HAP-1 (cell line): ENCODE measurements at regions not wholly inside any gene's neighbourhood (a gene's known extent, or its start where the extent isn't known, plus 50 kb on each side); places are given as distances from the start of the nearest gene placed in this dataset.
A peak's percentile ranks its signal among the peaks of the same experiment; 100 is the strongest.
"Not testable (repeated sequence)": the region's sequence is repeated elsewhere in the genome, so short reads cannot be mapped to it uniquely, and the experiment has no call there.

Source experiments
- DNase-seq, 2 experiments: peaks; one replicate each; pipeline ENCODE4 v3.0.0-alpha.2; 2016 to 2020; ENCODE audit warnings: low spot score in 2 of 2
- H3K27me3 ChIP-seq: fragments of 250-450 bp; sonication (Bioruptor Pico); 2 replicates; pipeline ENCODE4 v1.5.1; 2020; ENCODE audit warnings: low read depth, mild to moderate bottlenecking, moderate library complexity
- H3K36me3 ChIP-seq: fragments of 250-450 bp; sonication (Bioruptor Pico); replicated peaks from 2 replicates; pipeline ENCODE4 v1.5.1; 2020; ENCODE audit warnings: mild to moderate bottlenecking
- H3K4me1 ChIP-seq: fragments of 250-450 bp; sonication (Bioruptor Pico); 2 replicates; pipeline ENCODE4 v1.5.1; 2020; ENCODE audit warnings: mild to moderate bottlenecking
- H3K4me3 ChIP-seq: fragments of 250-450 bp; sonication (Bioruptor Pico); 2 replicates; pipeline ENCODE4 v1.5.1; 2020; ENCODE audit warnings: mild to moderate bottlenecking, moderate library complexity
- H3K9me3 ChIP-seq: fragments of 250-450 bp; sonication (Bioruptor Pico); 2 replicates; pipeline ENCODE4 v1.5.1; 2020; ENCODE audit warnings: mild to moderate bottlenecking, moderate library complexity
- in situ Hi-C: fragments of 300-500 bp; cut with MboI; formaldehyde crosslinking; loops from 3 replicates; pipeline ENCODE4 v1.14.3; 2020; ENCODE audit warnings: low sequenced_read_pairs, inconsistent platforms, mixed read lengths

DNA sequence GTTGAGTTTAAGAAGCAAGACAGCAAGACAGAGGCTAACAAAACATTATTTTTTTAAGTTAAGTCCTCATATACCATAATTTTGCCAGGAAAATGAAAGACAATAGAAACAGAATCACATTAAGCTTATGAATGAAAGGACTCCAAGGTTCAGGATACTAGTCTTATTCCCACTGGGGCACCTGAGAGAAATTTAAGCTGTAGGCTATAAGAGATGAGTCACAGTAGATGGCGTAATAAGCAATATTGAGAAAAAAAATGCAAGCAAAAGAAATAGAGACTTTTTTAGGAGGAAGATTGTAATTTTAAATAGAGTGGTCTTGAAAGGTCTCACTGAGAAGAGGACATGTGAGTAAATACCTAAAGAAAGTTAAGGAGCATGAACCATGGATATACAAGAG is 57.1 kb upstream of the KIF2B start:
- Histone ChIP-seq H3K4me3 (no peak overlapping the region), H3K27me3 (no peaks in the 10 kb centered on the region), H3K4me1 (no peaks in the 10 kb centered on the region), H3K9me3 (no peaks in the 10 kb centered on the region), H3K36me3 (no peaks in the 10 kb centered on the region)
- in situ Hi-C loops = no loop called here
- DNase-seq = no peak

DNA sequence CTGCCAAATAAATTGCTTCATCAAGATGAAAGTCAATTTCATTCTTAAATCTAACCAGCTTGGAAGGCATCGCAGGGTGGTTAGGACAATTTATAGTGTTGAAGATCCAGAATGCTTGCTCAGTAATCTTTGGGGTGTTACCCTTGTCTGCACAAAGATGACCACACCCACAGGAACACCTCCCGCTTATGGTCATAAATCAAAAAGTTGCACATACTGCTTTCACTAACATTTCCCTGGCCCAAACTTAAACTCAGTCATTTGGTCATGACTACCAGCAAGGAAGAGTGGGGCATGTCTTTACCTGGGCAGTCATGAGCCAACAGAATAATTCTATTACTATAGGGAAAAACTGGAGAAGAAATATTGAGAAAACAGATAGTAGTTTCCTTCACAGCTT is 57.6 kb upstream of the KIF2B start:
- H3K36me3 ChIP-seq = no peaks in the 10 kb centered on the region
- no peaks in the 10 kb centered on the region for H3K4me1 ChIP-seq
- no peak overlapping the region for H3K4me3 ChIP-seq
- in situ Hi-C loops = no loop called here
- DNase-seq = no peak
- no peaks in the 10 kb centered on the region for H3K27me3 ChIP-seq
- no peaks in the 10 kb centered on the region for H3K9me3 ChIP-seq

DNA sequence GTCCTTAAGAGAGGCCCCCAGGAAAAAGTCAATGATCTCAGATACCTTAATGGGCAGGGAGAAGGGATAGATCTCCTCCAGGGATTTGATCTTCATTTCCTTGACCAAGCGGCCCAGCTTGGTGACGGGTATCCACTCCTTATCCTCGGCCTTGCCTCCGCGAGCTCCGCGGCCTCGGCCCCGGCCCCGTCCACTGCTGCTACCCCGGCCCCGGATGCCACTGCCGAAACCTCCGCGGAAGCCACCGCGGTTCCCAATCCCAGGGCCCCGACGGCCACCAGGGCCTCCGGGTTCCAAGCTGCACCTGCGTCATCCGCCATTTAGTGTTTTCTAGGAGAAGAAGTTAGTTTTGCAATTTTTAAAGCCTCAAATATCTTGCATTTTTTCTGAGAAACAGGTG is 65.2 kb upstream of the KIF2B start:
- H3K9me3 ChIP-seq = no peaks in the 10 kb centered on the region
- H3K4me1 ChIP-seq = no peaks in the 10 kb centered on the region
- in situ Hi-C loops = no loop called here
- no peak overlapping the region for H3K4me3 ChIP-seq
- no peak for DNase-seq
- no peaks in the 10 kb centered on the region for H3K36me3 ChIP-seq
- no peaks in the 10 kb centered on the region for H3K27me3 ChIP-seq

DNA sequence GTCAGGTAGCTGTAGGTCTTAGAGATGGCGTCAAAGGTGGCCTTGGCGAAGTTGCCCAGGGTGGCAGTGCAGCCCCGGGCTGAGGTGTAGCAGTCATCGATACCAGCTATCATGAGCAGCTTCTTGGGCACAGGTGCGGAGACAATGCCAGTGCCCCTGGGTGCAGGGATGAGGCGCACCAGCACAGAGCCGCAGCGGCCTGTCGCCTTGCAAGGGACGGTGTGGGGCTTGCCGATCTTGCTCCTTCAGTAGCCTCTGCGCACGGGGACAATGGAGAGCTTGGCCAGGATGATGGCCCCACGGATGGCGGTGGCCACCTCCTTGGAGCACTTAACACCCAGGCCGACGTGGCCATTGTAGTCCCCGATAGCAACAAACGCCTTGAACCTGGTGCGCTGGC is 65.6 kb upstream of the KIF2B start:
- H3K36me3 ChIP-seq, DNase-seq, H3K4me3 ChIP-seq, in situ Hi-C loops, H3K9me3 ChIP-seq, H3K27me3 ChIP-seq, H3K4me1 ChIP-seq: not testable (repeated sequence)

DNA sequence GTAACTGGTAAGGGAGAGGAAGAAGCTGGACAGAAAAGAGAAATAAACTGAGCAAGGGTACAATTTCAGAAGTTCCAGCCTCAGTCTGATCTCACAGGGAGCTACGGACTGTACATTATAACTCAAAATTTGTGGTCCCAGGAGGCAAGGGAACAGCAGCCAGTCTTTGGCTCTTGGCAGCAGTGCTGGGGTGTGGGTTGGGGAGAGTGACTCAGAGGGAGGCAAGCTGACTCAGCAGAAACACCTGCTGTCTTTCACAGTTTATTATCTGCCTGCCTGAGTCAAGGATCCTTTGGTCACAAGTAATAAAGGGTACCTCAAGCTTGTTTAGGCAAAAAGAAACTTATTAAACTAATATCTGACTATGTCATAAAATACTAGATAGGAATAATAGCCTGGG is 73.5 kb upstream of the KIF2B start:
- in situ Hi-C loops = no loop called here
- Histone ChIP-seq H3K36me3 (no peaks in the 10 kb centered on the region), H3K4me1 (no peaks in the 10 kb centered on the region), H3K4me3 (no peak overlapping the region), H3K27me3 (no peaks in the 10 kb centered on the region), H3K9me3 (no peaks in the 10 kb centered on the region)
- no peak for DNase-seq

DNA sequence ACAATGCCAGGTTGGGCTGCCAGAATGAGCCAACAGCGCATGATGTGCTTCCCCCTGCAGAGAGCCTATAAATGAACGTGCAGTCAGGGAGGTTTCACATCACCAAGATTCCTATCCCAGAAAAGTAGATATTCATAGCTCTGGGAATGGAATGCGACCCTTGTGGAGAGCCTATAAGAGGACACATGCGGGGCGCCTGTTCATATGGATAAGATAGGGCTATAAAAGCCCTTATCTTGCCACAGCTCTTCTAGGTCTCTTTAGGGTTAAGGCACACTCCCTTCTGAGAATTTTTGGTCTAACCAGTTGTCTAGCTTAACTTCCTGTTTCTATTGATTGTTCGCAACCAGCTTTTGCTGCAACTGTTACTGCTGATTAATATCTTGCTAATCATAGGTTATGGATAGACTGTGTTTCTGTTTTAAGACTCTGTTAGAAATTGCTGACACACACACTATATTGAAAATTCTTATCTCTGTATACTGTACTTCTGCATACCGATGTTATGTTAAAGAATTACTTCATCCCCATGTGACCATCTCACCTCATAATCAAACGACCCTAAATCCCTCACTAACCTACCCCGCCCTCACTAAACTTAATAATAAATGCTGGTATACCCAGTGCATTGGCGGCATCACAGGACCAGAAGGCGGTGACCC is 74.4 kb upstream of the KIF2B start:
- H3K27me3 ChIP-seq, H3K36me3 ChIP-seq, H3K9me3 ChIP-seq, H3K4me1 ChIP-seq, DNase-seq, H3K4me3 ChIP-seq, in situ Hi-C loops: not testable (repeated sequence)

DNA sequence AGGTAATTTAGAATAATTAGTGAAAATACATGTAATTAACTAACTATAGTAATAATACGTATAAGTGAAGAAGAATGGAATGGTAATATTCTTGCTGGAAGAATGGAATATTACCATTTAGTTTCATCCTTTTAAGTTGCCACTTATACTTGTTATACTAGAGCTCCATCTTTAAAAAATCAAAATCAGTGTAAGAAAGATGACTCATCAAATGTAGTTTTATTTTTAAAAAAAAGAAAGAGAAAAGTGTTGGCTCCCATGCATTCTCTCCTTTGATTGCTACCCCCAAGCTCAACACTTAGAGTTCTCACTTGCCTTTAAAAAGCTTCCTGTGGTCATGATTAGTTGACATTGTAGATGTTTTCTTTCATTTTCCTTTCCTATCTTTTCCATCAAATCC is 82.4 kb upstream of the KIF2B start:
- H3K9me3 ChIP-seq = no peaks in the 10 kb centered on the region
- no peak overlapping the region for H3K4me3 ChIP-seq
- H3K27me3 ChIP-seq = no peaks in the 10 kb centered on the region
- H3K36me3 ChIP-seq = no peaks in the 10 kb centered on the region
- no peaks in the 10 kb centered on the region for H3K4me1 ChIP-seq
- no peak for DNase-seq
- in situ Hi-C loops = no loop called here

DNA sequence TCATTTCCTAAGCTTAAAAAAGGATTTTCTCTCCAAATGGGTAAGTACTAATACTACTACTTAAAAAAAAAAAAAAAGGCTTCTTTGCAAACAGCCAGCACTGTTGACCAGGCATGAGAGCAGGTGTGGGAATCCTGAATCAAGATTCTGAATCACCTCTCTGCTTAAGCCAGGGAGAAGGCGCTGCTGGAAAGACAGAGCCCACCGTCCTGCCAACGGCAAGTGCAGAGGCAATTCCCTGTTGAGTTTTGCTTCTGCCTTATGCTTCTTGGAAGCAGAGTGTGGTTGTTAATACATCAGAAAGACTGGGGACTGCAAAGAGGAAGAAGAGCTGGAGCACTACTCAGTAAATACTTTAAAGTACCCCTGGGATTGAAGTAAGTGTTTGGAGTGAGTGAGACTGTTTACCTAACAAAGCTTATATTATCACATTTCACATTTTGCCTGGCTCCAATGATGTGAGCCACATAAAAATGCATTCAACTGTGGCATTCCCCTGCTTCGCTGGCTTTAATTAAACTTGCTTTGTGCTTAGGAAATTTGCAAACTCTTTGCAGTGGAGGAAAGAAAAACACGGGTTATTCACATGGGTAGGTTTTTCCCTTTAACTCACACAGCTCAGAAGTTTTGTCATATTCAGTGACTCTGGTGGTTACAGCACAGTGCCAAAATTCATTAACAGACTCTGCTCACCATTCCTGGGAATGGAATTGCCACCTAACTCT is 86.0 kb upstream of the KIF2B start:
- no peaks in the 10 kb centered on the region for H3K36me3 ChIP-seq
- no peak overlapping the region for H3K4me3 ChIP-seq
- in situ Hi-C loops = no loop called here
- no peaks in the 10 kb centered on the region for H3K27me3 ChIP-seq
- no peaks in the 10 kb centered on the region for H3K9me3 ChIP-seq
- DNase-seq = no peak
- H3K4me1 ChIP-seq = no peaks in the 10 kb centered on the region

DNA sequence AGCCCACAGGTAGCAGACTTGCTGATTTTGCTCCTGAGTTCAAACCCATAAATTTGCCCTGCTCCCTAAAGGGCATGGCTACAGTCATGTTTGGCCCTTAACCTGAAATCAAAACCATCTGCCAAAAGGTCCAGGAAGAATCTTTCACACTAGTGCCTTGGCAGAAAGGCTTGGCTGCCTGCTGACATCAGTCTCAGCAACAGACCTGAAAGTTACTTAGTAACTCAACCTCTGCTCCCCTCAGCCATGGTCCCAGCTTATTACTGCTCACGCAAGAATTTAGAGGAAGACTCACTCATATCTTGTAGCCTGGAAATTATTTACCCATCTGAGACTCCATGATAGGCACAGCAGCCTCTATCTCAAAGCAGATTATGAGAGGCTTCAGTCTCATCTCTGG is 98.0 kb upstream of the KIF2B start:
- no peak for DNase-seq
- no peak overlapping the region for H3K4me3 ChIP-seq
- no peaks in the 10 kb centered on the region for H3K4me1 ChIP-seq
- H3K9me3 ChIP-seq = no peaks in the 10 kb centered on the region; the same call in 1 of the 2 replicates
- H3K36me3 ChIP-seq = no peaks in the 10 kb centered on the region
- in situ Hi-C loops = no loop called here
- H3K27me3 ChIP-seq = no peaks in the 10 kb centered on the region

DNA sequence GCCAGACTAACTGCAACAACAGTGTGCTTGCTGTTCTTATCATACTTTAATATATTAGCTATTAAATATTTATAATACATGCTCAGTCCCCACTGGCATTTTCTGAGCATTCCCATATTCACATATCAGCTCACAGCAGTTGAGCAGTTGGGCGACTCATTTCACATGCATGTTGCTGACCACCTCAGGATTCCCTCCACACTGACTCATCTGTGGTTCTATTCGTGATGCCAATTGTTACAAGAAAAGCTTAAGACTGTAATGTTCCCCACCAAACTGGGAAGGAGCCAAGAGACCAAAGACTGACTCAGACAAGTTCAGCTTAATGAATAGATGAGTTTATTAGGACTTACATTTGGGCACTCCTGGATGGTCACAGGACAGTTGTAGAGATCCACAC is 100.3 kb upstream of the KIF2B start:
- H3K9me3 ChIP-seq = no peaks in the 10 kb centered on the region; the same call in 1 of the 2 replicates
- H3K4me1 ChIP-seq = no peaks in the 10 kb centered on the region
- no peaks in the 10 kb centered on the region for H3K36me3 ChIP-seq
- DNase-seq = no peak
- in situ Hi-C loops = no loop called here
- no peak overlapping the region for H3K4me3 ChIP-seq
- no peaks in the 10 kb centered on the region for H3K27me3 ChIP-seq

DNA sequence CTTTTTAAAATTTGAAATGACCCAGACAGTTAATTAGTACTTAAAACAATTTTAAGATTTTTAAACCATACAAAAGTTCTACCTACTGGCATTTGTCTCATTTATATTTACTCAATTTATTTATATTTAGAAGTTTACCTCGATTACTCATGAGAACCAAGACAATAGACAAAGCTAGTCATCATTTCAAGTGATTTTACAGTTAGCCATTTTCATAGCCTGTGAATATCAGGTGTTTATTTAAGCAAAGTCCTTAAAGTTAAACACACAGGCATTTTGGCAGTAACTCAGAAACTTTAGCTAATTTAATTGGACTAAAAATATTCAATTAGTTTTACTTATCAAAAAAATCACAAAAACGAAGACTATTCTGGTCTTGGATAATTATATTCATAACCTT is 101.6 kb upstream of the KIF2B start:
- Histone ChIP-seq H3K4me1 (no peaks in the 10 kb centered on the region), H3K9me3 (no peaks in the 10 kb centered on the region), H3K4me3 (no peak overlapping the region), H3K27me3 (no peaks in the 10 kb centered on the region), H3K36me3 (no peaks in the 10 kb centered on the region)
- no peak for DNase-seq
- in situ Hi-C loops = no loop called here

DNA sequence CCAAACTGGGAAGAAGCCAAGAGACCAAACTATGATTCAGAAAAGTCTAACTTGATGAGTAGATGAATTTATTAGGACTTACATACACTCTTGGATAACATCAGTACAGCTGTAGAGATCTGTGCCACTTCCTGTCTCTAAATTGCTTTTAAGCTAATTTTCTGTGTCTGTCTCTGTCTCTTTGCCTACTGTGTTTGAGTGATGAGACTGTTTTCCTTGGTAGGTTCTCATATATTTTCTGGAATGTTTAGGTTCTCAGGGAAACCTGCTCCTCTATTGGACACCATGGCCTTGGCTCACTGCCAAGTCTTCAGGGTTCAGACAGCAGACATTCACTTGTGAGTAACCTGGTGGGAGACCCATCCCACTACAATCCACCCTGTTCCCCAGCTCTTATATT is 103.5 kb upstream of the KIF2B start:
- H3K4me1 ChIP-seq = no peaks in the 10 kb centered on the region
- H3K9me3 ChIP-seq = no peaks in the 10 kb centered on the region
- no peak for DNase-seq
- H3K4me3 ChIP-seq = no peak overlapping the region
- H3K27me3 ChIP-seq = no peaks in the 10 kb centered on the region
- in situ Hi-C loops = no loop called here
- no peaks in the 10 kb centered on the region for H3K36me3 ChIP-seq

DNA sequence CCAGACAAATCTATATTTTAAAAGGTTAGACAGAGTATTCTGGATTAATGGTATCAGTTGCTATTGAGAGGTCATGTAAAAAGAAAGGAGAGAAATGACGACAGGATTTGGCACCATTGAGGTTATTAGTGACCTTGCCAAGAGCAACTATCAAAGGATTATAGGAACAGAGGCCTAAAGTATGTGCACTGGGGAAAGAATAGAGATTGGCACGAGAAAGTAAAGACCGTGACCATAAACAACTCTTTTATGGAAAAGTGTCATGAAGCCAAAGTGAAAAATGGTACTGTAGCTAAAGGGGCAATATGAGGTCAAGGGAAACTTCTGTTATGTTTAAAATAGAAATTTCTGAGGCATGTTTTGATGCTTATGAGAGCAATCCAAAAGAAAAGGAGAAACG is 115.2 kb upstream of the KIF2B start:
- Histone ChIP-seq H3K9me3 (no peaks in the 10 kb centered on the region), H3K4me1 (no peaks in the 10 kb centered on the region), H3K36me3 (no peaks in the 10 kb centered on the region), H3K4me3 (no peak overlapping the region), H3K27me3 (no peaks in the 10 kb centered on the region)
- in situ Hi-C loops = no loop called here
- DNase-seq = no peak

DNA sequence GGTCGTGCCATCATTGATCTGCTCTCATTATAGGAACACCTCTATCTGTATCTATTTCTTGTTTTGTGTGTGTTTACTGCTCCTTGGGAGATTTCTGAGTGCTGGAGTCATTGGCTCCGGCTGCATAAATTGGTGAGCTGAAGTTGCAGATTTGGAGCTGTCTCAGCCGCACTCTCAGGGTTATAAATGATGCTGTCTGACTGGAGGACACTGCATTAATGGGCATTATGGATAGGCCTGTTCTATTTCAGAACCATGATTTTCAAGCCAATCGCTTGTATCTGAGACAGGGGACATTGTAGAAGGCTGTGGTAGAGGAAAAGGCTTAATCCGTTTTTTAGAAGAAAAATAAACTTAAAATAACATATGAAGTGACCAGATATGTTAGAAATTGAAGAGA is 126.4 kb upstream of the KIF2B start:
- H3K9me3 ChIP-seq = no peaks in the 10 kb centered on the region
- DNase-seq = no peak
- in situ Hi-C loops = no loop called here

DNA sequence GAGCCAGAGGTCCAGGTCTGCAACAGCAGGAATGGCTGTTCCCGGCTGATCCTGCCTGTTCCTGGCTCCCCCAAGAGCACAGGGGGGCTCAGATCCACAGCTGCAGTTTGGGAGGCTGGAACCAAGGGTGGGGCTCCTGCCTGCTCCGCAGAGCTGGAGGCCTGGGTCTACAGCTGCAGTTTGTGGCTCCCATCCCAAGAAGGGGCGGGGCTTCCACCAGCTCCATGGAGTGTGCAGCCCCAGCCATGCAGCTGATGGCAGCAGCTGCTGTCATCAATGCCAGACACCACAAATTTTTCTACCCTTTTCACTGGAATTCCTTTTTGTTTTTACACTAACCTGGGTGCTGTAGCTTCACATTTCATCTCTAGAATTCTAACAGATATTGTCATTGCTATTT is 135.4 kb upstream of the KIF2B start:
- in situ Hi-C loops = no loop called here
- no peaks in the 10 kb centered on the region for H3K4me1 ChIP-seq
- no peaks in the 10 kb centered on the region for H3K27me3 ChIP-seq
- no peaks in the 10 kb centered on the region for H3K9me3 ChIP-seq
- DNase-seq = peak in 1 of 2 experiments; percentile 7
- H3K4me3 ChIP-seq = no peak overlapping the region
- H3K36me3 ChIP-seq = no peaks in the 10 kb centered on the region

More for the DNA sequence above, 126.4 kb upstream of the KIF2B start:
- no peaks in the 10 kb centered on the region for H3K36me3 ChIP-seq
- H3K4me3 ChIP-seq = no peak overlapping the region
- H3K27me3 ChIP-seq = no peaks in the 10 kb centered on the region
- H3K4me1 ChIP-seq = no peaks in the 10 kb centered on the region
